Liver (tissue), 8 donors: ENCODE measurements at regions not wholly inside any gene's neighbourhood (a gene's known extent, or its start where the extent isn't known, plus 50 kb on each side); places are given as distances from the start of the nearest gene placed in this dataset.

Experiments
- DNase-seq: peaks from one replicate; pipeline ENCODE4 v3.0.0-alpha.2; 2017; ENCODE audit warnings: low spot score
- H3K27ac ChIP-seq, 2 donors: one replicate each; pipeline ENCODE4 v1.7.0; 2013; ENCODE audit warnings: inconsistent platforms in 2 of 2, low read length in 2 of 2, control low read depth in 1 of 2, low read depth in 1 of 2, mild to moderate bottlenecking in 1 of 2
- H3K27me3 ChIP-seq, 4 donors: one replicate each; pipeline versions ENCODE4 v1.6.1 to v1.7.0; 2013; ENCODE audit warnings: low read length in 3 of 4, inconsistent platforms in 1 of 4, mild to moderate bottlenecking in 1 of 4, moderate library complexity in 1 of 4; ENCODE audit not compliant: control insufficient read depth in 4 of 4, insufficient read depth in 4 of 4
- H3K36me3 ChIP-seq, 4 donors: one replicate each; pipeline versions ENCODE4 v1.6.1 to v1.7.0; 2013; ENCODE audit warnings: low read length in 3 of 4, mild to moderate bottlenecking in 3 of 4, low read depth in 1 of 4, moderate library complexity in 1 of 4; ENCODE audit not compliant: control insufficient read depth in 4 of 4, insufficient read depth in 3 of 4
- H3K4me1 ChIP-seq, 4 donors: one replicate each; pipeline versions ENCODE4 v1.6.1 to v1.7.0; 2013; ENCODE audit warnings: low read length in 3 of 4, mild to moderate bottlenecking in 3 of 4, moderate library complexity in 1 of 4; ENCODE audit not compliant: control insufficient read depth in 4 of 4, insufficient read depth in 4 of 4
- H3K4me3 ChIP-seq, 3 donors: one replicate each; pipeline versions ENCODE4 v1.6.1 to v1.7.0; 2013; ENCODE audit warnings: low read length in 3 of 3, control low read depth in 1 of 3, low read depth in 1 of 3, mild to moderate bottlenecking in 1 of 3
- H3K9ac ChIP-seq, 2 donors: one replicate each; pipeline ENCODE4 v1.7.0; 2013; ENCODE audit warnings: low read length in 2 of 2, mild to moderate bottlenecking in 2 of 2, moderate library complexity in 2 of 2, control low read depth in 1 of 2, low read depth in 1 of 2
- H3K9me3 ChIP-seq, 4 donors: one replicate each; pipeline versions ENCODE4 v1.6.1 to v1.7.0; 2013; ENCODE audit warnings: low read length in 3 of 4; ENCODE audit not compliant: control insufficient read depth in 4 of 4
- ATF3 ChIP-seq: IDR thresholded peaks from 2 replicates; pipeline ENCODE4 v1.6.1; 2016; ENCODE audit warnings: antibody characterized with exemption
- CTCF ChIP-seq: fragments of 150-350 bp; IDR thresholded peaks from 2 replicates; pipeline ENCODE4 v1.5.1; 2017; ENCODE audit warnings: improper control_type of control experiment, low read depth, low read length; ENCODE audit not compliant: missing input control
- EGR1 ChIP-seq, 2 donors: IDR thresholded peaks; 2 replicates each; pipeline ENCODE4 v1.6.1; 2016 to 2018; ENCODE audit warnings: antibody characterized with exemption in 2 of 2, low read depth in 2 of 2
- FOXA1 ChIP-seq: IDR thresholded peaks from 2 replicates; pipeline ENCODE4 v1.6.1; 2016; ENCODE audit warnings: antibody characterized with exemption
- FOXA2 ChIP-seq: IDR thresholded peaks from 2 replicates; pipeline ENCODE4 v1.6.1; 2016; ENCODE audit warnings: antibody characterized with exemption
- GABPA ChIP-seq, 2 donors: IDR thresholded peaks in 1 of 2; conservative IDR thresholded peaks in 1 of 2; 2 replicates each; pipeline ENCODE4 v1.6.1; 2016; ENCODE audit warnings: antibody characterized with exemption in 2 of 2, mild to moderate bottlenecking in 1 of 2, moderate library complexity in 1 of 2
- HNF4A ChIP-seq, 2 donors: conservative IDR thresholded peaks; 2 replicates each; pipeline ENCODE4 v1.6.1; 2016; ENCODE audit warnings: antibody characterized with exemption in 2 of 2, mild to moderate bottlenecking in 2 of 2
- HNF4G ChIP-seq: IDR thresholded peaks from 2 replicates; pipeline ENCODE4 v1.6.1; 2016; ENCODE audit warnings: antibody characterized with exemption
- JUND ChIP-seq, 2 donors: IDR thresholded peaks; 2 replicates each; pipeline ENCODE4 v1.6.1; 2016; ENCODE audit warnings: antibody characterized with exemption in 2 of 2
- MAX ChIP-seq: IDR thresholded peaks from 2 replicates; pipeline ENCODE4 v1.6.1; 2016; ENCODE audit warnings: antibody characterized with exemption
- NR2F2 ChIP-seq: IDR thresholded peaks from 2 replicates; pipeline ENCODE4 v1.6.1; 2016; ENCODE audit warnings: antibody characterized with exemption
- RAD21 ChIP-seq, 2 donors: IDR thresholded peaks; 2 replicates each; pipeline ENCODE4 v1.6.1; 2016; ENCODE audit warnings: antibody characterized with exemption in 2 of 2, mild to moderate bottlenecking in 2 of 2
- REST ChIP-seq: IDR thresholded peaks from 2 replicates; pipeline ENCODE4 v1.6.1; 2016; ENCODE audit warnings: antibody characterized with exemption, mild to moderate bottlenecking
- RXRA ChIP-seq, 2 donors: IDR thresholded peaks; 2 replicates each; pipeline ENCODE4 v1.6.1; 2017 to 2018; ENCODE audit warnings: antibody characterized with exemption in 2 of 2, mild to moderate bottlenecking in 1 of 2
- SP1 ChIP-seq: IDR thresholded peaks from 2 replicates; pipeline ENCODE4 v1.6.1; 2018; ENCODE audit warnings: antibody characterized with exemption, mild to moderate bottlenecking
- TAF1 ChIP-seq: conservative IDR thresholded peaks from 2 replicates; pipeline ENCODE4 v1.6.1; 2016; ENCODE audit warnings: antibody characterized with exemption, mild to moderate bottlenecking
- YY1 ChIP-seq: IDR thresholded peaks from 2 replicates; pipeline ENCODE4 v1.6.1; 2016; ENCODE audit warnings: antibody characterized with exemption, mild to moderate bottlenecking
- ZBTB33 ChIP-seq: IDR thresholded peaks from 2 replicates; pipeline ENCODE4 v1.6.1; 2016; ENCODE audit warnings: antibody characterized with exemption
- WGBS: extraction: QIAGEN DNeasy Blood & Tissue Kit; methylation state at CpG from one replicate; pipeline ENCODE4 v1.1.7; 2013; 5-methylcytosine and 5-hydroxymethylcytosine counted together
- donor health status: healthy.
- donor health status: healthy.
- donor health status: healthy.
- donor health status: healthy.
- donor health status: healthy.

GRCh38 chr1:59113876-59114457 lies 182.9 kb upstream of the FGGY start:
- WGBS = 96% methylated on average over 1 of the region's 1 CpG
- no peaks in the 10 kb centered on the region for H3K9me3 ChIP-seq
- TF ChIP-seq GABPA (IDR thresholded peaks at IDR 0.05 in 1 of 2, conservative IDR thresholded peaks at IDR 0.05 in 1 of 2) (no peak), HNF4G (no peak), YY1 (no peak), SP1 (no peak), REST (no peak), JUND (IDR thresholded peaks at IDR 0.05) (no peak), RXRA (IDR thresholded peaks at IDR 0.05) (no peak), CTCF (no peak), RAD21 (IDR thresholded peaks at IDR 0.05) (no peak), MAX (no peak), ZBTB33 (no peak), FOXA2 (no peak), EGR1 (IDR thresholded peaks at IDR 0.05; ENCODE audit: low read depth in 2 of 2) (no peak), FOXA1 (no peak), TAF1 (no peak), NR2F2 (no peak), HNF4A (conservative IDR thresholded peaks at IDR 0.05) (no peak), ATF3 (no peak)

More at GRCh38 chr1:59113876-59114457, 182.9 kb upstream of the FGGY start:
- no peak overlapping the region for H3K9ac ChIP-seq
- H3K36me3 ChIP-seq = no peaks in the 10 kb centered on the region
- no peak for DNase-seq
- H3K27ac ChIP-seq = no peak overlapping the region
- no peak overlapping the region for H3K4me3 ChIP-seq
- H3K27me3 ChIP-seq = no peaks in the 10 kb centered on the region
- H3K4me1 ChIP-seq = no peaks in the 10 kb centered on the region
